ENCODE measurements at regions not wholly inside any gene's neighbourhood (a gene's known extent, or its start where the extent isn't known, plus 50 kb on each side); places are given as distances from the start of the nearest gene placed in this dataset.
"Not testable (repeated sequence)": the region's sequence is repeated elsewhere in the genome, so short reads cannot be mapped to it uniquely, and the experiment has no call there.

- DNase-seq = no peak
These were observed 736.4 kb upstream of the GOT2 start for GRCh38 chr16:59470556-59470955.

DNA sequence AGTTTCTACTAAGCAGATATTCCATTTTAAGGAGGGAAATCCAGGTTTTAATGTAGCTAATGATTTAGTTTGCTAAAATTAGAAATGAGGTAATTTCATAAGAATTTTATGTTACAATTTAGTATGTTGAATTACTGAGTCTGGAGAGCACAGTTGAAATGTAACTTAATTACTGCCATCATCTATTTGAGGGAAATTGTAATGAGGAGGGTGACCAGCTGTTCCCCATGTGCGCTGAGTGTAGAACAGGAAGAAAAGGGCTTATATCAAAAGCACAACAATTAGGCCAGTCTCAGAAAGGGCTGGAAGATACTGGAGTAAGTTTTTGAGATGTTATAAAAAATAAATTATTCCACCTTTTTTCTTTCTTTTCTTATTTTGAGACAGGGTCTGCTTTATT, 735.1 kb upstream of the GOT2 start:
- DNase-seq = no peak

DNA sequence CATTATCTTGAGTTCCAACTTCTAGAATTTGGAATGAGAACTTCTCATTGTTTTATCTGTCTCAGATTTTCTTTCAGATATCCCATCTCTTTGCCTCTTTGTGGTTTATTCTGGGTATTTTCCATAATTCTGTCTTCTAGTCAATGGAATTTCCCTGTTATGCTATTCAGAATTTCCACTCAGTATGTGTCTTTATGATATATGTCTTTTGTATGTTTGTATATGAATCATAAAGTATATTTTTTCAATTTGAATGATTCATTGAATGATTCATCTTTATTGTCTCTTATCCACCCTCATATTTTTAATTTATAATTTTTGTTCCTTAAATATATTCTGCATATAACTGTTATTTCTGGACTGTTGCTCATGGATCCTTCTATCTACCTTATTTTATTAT, 729.7 kb upstream of the GOT2 start:
- no peak for DNase-seq

GRCh38 chr16:59459806-59460205, 725.7 kb upstream of the GOT2 start:
- no peak for DNase-seq

DNA sequence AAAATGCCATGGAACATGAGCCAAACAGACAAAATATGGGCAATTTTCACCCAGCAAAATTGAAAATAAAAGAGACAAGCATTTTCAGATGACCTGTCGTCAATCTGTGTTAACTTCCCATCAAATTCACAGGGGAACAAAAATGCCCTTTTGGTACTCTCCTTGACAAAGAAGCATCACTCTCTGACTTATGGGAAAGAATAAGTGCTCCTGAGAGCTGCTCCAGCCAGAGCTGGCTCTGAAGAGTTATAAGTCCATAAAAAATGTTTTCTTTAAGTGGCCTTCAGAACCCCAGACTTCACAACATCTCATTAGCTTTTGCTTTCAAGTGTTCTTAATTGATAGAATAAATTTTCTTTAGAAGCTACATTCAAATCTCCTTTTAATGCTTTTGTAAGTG, 721.4 kb upstream of the GOT2 start:
- DNase-seq = no peak

DNA sequence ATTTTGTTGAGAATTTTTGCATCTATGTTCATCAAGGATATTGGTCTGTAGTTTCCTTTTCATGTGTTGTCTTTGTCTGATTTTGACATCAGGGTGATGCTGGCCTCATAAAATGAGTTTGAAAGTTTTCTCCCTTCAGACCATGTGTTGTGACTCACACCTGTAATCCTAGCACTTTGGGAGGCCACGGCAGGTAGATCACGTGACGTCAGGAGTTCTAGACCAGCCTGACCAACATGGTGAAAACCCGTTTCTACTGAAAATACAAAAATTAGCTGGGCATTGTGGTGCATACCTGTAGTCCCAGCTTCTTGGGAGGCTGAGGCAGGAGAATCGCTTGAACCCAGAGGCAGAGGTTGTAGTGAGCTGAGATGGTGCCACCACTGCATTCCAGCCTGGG, 716.4 kb upstream of the GOT2 start:
- DNase-seq = not testable (repeated sequence)

DNA sequence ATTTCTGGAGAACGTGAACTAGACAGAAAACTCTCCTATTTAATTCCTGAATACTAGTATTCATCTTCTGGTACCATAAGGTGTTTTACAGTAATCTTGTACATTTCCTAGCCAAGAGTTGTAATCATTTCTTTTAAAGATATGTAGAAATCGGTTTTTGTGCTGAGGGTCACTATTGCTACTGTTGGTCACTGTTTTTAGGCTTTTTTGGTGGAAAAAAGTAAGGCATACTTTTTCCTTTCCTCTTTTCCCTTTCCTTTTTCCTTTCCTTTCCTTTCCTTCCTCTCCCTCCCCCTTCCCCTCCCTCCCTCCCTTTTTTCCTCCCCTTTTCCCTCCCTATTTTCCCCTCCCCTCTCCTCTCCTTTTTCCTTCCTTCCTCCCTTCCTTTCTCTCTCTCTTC, 706.4 kb upstream of the GOT2 start:
- no peak for DNase-seq

- DNase-seq = no peak
These were observed 698.8 kb upstream of the GOT2 start for GRCh38 chr16:59432896-59433295.

DNA sequence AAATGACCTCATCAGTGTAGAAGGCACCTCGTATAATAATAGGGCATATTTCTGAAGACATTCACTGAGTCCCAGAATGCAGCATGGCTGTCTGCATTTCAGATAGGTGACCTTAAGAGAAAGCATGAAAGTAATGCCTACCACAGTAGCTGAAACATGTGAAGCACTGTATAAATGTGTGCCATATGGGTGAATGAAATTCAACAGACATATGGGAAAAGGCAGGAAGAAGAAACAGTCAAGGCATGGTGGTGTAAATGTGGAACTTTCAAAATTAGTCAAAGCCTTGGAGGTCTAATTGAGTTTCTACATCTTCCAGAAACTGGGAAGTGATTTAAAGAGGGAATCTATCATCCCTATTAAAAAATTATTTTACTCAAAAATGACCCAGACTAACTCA, 698.2 kb upstream of the GOT2 start:
- no peak for DNase-seq

- DNase-seq = no peak
These were observed 690.7 kb upstream of the GOT2 start for GRCh38 chr16:59424714-59425273.

DNA sequence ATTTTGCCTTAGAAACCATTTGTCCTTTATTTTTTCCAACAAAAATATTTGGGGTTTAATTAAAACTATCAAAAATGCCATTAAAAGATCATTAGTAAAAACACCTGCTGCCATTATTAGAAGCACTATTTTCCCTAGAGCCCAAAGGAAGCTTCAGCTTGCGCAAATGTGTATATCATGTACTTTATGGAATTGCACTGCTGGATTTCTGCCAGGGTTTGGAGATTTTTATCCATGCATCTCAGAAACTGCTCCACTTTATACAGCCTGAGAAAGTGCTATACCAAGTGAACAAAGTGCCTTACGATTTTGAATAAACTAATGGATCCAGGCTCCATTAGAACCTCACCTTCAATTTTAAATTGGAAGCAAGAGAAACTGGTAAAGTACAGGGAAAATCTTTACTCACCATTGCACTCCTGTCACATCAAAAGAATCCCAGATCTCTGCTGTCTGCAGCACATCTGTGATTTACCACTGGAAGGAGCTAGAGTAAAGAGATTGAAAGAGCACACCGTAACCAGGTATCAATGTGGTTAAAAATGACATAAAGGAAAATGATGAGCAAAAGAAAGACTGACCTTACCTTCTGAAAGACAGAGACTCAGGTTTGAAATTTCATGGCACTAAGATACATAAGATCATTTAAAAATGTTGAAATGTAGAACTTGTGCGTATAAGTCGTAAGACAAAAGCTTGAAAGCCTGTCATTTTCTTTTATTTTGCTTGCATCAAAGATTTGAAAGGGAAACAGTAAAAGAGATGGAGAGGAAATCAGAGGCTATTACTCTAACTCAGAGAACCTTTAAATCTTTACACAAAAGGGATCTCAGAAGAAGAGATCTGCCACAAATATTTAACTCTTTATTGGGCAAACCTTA, 678.1 kb upstream of the GOT2 start:
- no peak for DNase-seq

DNA sequence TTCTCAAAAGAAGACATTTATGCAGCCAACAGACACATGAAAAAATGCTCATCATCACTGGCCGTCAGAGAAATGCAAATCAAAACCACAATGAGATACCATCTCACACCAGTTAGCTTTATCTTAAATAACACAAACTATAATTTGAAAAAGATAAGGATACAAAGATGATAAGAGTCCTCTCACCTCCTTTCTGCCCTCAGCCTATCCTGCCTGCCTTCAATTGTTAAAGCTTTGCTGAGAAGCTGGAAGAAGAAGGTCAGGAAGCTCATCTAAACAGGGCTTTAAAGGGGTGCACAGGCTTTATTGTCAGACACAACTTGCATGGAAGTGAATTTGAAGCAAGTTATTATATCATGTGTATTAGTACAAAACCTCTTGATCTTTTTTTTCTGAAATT, 676.3 kb upstream of the GOT2 start:
- no peak for DNase-seq

DNA sequence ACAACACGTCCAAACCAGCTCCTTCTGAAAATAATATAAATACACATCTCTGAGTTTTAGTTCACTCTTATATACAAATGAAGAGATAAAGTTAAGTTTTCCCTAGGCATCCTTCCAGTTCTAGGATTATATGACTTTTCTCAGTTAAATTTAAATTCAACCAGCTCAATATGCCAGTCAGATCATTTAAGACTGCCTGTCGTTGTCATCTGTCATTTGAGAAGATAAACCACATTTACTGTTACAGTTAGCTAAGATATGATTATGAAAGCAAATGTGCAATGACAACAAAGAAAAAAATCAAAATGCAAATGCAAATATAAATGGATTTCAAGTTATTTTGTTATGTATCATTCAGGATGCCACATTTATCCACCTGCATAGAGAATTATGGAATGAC, 671.7 kb upstream of the GOT2 start:
- DNase-seq = no peak

GRCh38 chr16:59404509-59404908, 670.4 kb upstream of the GOT2 start:
- DNase-seq = no peak

DNA sequence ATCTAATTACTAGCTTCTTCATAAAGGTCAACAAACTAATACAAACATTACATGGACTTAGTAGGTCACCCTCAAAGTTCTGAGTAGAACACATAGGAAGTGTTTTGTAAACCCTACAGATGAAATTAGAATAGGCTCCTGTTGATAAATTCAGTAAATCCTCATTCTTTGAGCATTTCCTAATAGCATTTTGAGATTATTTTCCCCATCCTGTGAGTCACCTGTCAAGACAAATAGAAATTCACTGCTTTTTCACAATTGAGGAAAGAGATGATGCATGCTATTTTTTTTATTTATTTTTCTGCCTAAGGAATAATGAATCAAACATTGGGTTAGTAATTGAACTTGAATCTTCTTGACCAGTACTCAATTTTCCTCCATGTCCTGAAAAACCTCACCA, 666.7 kb upstream of the GOT2 start:
- DNase-seq = no peak

- no peak for DNase-seq
These were observed 663.5 kb upstream of the GOT2 start for GRCh38 chr16:59397638-59398037.

DNA sequence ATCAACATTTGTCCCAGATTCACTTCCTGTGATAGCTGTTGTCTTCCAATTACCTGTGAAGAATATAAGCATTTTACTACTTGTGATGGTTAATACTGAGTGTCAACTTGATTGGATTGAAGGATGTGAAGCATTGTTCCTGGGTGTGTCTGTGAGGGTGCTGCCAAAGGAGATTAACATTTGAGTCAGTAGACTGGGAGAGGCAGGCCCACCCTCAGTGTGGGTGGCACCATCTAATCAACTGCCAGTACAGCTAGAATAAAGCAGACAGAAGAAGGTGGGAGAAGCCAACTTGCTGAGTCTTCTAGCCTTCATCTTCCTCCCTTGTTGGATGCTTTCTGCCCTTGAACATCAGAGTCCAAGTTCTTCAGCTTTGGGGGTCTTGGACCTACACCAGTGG, 660.4 kb upstream of the GOT2 start:
- no peak for DNase-seq

- DNase-seq = no peak
These were observed 658.8 kb upstream of the GOT2 start for GRCh38 chr16:59392911-59393310.

DNA sequence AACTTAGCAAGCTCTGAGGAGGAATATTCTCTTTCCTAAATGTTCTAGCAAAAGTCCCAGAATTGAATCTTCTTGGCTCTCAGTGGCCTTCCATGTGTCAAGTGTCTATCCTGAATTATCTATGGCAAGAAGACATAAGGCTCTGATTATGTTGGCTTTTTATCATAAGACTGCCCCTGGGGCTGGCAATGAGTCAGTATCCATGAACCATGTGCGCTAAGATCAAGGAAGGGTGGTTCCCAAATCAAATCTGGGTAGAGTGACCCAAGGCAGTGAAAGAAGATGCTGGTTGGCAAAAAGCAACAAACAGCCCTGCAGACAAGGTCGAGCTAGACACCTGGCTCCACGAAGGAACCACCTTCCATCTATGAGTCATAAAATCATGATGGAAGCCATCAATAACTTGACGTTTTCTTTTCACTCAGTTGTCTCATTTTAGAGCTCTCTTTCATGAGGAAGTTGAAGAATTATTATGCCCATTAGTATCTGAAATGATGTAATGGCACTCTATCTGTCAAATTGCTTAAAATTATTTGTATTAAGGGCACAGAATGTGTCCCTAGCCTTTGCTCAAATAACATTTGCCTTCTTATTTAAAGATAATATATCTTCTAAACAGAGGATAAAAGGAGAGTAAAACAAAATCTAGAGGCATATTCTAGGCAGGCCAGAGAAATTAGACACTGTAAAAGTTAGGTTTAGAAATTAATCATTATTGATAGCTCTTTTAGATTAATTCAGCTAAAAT, 657.7 kb upstream of the GOT2 start:
- no peak for DNase-seq

DNA sequence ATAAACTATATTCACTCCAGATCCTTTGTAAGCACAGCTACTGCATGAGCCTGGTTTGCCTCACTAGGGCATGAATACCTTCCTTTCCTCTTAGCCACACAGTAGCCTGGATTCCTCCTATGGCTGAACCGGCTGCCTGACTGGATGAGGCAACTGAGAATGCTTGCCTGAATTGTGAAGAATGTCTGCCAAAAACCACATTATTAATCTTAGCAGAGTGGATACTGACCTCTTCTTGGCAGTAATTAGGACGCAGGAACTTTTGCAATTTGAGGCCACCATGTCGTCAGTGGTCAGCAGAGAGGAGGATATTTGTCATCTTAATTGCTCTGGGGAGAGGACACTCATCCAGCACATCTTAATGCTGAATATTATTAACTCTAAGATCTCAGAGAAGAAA, 651.8 kb upstream of the GOT2 start:
- DNase-seq = no peak

DNA sequence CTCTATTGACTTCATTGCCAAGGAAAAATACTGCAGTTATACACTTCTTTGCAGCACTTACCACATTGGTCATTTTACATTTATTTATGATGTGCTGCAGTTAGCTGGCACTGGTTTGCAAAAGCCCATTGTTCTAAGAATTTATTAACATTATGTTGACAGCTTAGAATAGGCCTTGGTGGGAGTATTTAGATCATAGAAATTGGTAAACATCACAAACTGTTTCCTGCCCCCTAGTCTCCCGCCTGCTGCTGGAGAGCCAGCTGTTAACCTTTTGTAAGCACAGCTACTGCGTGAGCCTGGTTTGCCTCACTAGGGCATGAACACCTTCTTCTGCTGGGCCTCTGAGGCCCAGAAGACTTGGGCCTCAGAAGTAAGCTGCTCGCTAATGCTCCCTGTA, 651.4 kb upstream of the GOT2 start:
- DNase-seq = no peak

- no peak for DNase-seq
These were observed 639.5 kb upstream of the GOT2 start for GRCh38 chr16:59373632-59374031.

- DNase-seq = no peak
These were observed 636.6 kb upstream of the GOT2 start for GRCh38 chr16:59370717-59371116.

GRCh38 chr16:59369523-59369922, 635.4 kb upstream of the GOT2 start:
- no peak for DNase-seq
